Inferior parietal cortex (tissue), 1 donor: ENCODE measurements at regions not wholly inside any gene's neighbourhood (a gene's known extent, or its start where the extent isn't known, plus 50 kb on each side); places are given as distances from the start of the nearest gene placed in this dataset.
A peak's percentile ranks its signal among the peaks of the same experiment; 100 is the strongest.

Experiments
- DNase-seq: peaks from one replicate; pipeline ENCODE4 v3.0.0-alpha.2; 2016; ENCODE audit errors: extremely low spot score

GRCh38 chr11:19336331-19336730, 95.6 kb upstream of the E2F8 start:
- DNase-seq, result no peak

DNA sequence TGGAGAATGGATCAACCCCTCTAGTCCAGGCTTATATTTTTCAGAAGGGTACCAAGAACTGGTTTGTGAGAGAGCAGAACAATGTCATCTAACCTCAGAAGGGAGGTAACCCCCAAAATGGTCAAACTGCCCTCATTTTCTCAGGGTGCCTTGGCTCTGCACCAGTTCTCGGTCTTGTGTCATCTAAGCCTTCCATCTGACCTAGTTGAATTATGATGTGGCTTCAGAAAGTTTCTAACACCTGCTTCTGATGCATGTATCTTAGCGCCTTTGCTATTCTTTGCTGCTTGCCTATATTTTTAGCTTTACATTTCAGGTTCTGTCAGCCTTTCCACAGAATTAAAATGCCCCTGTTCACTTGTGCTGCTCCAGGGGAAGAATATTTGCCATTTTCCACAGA, 91.7 kb upstream of the E2F8 start:
- DNase-seq, result no peak

- DNase-seq, result no peak
Measured at GRCh38 chr11:19330416-19330815, 89.7 kb upstream of the E2F8 start.

GRCh38 chr11:19329970-19330369, 89.2 kb upstream of the E2F8 start:
- no peak for DNase-seq

GRCh38 chr11:19328586-19329311, 88.0 kb upstream of the E2F8 start:
- DNase-seq, result no peak

- DNase-seq, result no peak
Measured at GRCh38 chr11:19327280-19327679, 86.5 kb upstream of the E2F8 start.

DNA sequence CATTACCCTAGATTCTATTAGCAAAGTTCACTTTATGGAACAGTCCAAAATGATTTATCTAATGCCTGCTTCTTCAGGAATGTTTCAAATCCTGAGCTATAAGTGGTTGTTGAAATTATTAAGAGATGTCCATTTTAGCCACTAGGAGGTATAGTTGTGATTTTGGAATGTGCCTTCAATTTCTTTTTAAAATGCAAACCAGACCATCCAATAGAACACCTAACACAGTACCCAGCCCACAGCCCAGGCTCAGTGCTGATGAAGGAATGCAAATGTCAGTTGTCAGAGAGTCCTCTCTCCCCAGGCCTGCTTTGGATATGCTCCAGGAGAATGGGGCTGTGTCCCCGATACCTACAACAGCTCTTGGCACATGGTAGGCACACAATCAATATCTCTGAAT, 85.8 kb upstream of the E2F8 start:
- no peak for DNase-seq

- no peak for DNase-seq
Measured at GRCh38 chr11:19323502-19323901, 82.8 kb upstream of the E2F8 start.

DNA sequence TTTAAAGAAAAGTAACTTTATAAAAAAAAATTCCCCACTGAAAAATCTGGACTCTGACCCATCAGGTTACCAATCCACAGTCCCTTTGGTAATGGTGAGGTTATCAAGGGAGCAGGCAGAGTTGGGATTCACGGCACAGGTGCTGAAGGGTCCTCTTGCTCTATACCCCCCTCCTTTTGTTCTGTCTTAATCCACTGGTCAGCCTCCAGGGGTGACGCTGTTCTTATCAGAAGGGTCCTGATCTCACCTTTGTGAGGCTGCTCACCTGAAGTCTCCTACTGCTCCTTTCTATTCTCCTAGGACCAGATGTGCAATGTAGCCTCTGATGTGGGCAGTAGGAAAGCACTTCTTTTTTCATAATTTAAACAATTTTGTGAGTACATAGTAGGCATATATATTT, 80.6 kb upstream of the E2F8 start:
- DNase-seq, result no peak

DNA sequence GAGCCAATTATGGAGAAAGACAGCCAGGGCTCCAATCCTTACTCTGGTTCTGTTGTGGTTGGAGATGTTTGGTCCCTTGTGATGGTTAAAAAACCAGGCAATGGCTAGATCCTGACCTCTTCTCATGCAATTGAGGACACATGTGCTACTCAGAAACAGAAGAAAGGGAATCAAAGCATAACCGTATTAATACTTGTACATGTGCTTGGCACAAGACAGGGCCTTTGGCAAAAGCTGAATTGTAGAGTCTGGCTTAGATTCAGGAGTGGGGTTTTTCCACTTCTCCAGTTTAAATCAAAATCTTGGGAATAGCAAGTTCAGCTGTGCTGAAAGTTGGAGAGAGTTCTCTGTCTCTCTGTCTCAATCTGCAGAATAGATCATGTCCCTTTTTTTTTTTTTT, 80.1 kb upstream of the E2F8 start:
- no peak for DNase-seq

GRCh38 chr11:19316434-19316833, 75.7 kb upstream of the E2F8 start:
- peak; percentile 8 for DNase-seq

- no peak for DNase-seq
Measured at GRCh38 chr11:19315511-19315910, 74.8 kb upstream of the E2F8 start.

DNA sequence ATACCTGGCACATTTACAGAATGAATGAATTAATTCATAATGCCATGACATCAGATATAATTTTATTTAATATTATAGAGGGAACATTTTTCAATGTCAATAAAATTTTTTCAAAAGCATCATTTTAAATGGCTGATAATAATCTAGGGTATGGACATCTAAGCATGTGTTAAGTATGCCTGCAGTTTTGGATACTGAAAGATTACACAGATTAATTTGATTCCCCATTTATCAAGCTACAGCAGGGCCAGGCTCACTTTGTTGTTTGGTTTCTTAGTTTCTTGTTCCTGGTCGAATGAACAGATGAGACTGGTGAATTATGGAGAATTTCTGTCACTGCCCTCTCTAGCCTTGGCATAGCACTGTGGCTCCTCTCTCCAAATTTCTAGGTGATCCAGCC, 72.4 kb upstream of the E2F8 start:
- DNase-seq, result no peak

DNA sequence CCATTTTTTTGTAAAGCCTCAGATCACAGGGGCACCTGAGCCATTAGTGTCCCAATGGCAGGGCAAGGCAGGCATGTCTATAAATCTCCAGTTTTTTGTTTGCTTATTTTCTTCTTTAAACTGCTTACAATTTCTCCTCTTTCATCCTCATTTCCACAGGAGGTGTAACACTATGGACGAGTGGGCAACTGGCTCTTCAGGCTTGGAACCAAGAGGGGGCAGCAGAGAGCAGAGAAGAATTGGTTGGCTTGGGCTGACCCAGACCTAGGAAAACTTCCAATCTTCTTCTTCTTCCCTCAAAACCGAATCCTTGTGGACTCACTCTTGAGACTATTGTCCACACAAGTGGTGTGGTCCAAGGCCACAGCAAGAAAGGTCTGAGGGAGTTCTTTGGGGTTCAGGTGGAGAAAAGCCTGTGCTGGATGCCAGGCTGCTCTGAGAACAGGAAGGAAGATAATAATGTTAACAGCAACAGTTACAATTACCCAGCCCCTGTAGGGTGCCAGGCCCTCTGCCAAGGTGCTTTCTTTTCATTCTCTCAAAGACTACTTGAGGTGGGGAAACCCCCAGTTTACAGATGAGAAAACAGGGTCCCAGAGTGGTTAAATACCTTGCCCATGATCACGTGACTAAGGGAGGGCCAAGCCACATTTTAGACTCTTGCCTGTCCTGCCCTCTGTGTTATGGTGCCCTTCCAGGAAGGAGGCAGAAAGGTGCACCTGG, 70.7 kb upstream of the E2F8 start:
- peak; percentile 87 for DNase-seq

DNA sequence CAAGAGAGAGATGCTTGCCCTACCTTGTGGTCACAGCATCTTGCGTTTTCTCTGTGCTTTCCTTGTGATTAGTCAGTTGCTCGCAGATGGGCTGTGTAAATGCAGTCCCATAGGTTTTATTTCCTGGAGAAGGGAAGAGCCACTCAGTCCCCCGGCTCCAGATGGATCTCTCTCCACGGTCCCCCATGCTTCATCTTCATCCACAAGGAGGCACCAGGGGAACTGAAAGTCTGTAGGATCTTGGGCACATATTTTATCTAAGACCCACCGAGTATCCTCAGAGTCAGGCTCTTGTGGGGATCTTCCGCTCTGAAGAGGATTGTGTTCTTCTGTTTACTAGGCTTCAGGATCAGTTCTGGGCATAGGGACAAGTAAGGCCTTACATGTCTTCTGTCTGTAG, 66.8 kb upstream of the E2F8 start:
- DNase-seq, result no peak

- DNase-seq, result no peak
Measured at GRCh38 chr11:19306179-19306944, 65.6 kb upstream of the E2F8 start.

GRCh38 chr11:19301361-19301760, 60.6 kb upstream of the E2F8 start:
- DNase-seq, result no peak

DNA sequence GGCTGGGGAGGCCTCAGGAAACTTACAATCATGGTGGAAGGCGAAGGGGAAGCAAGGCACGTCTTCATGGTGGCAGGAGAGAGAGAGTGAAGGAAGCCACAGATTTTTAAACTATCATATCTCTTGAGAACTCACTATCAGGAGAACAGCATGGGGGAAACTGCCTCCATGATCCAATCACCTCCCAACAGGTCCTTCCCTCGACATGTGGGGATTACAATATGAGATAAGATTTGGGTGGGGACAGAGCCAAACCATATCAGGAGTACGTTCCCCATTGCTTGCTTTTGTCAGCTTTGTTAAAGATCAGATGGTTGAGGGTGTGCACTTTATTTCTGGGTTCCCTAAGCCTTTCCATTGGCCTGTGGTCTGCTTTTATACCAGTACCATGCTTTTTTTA, 53.7 kb upstream of the E2F8 start:
- no peak for DNase-seq

DNA sequence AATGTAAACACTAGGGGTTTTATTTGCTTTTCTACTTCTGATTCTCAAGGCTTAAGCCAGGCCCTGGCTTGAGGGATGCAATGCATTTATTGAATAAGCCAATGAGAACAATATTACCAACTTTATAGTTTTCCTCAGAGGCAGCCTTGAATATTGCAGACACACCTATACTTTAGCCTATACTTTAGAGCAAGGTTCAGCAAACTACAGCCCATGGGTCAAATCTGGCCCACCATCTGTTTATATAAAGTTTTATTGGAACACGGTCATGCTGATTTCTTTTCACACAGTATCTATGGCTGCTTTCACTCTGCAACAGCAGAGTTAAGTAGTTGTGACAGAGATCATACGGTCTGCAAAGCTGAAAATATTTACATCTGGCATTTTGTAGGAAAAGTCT, 50.3 kb upstream of the E2F8 start:
- DNase-seq, result no peak
